ENCODE measurements at regions not wholly inside any gene's neighbourhood (a gene's known extent, or its start where the extent isn't known, plus 50 kb on each side); places are given as distances from the start of the nearest gene placed in this dataset.

DNA sequence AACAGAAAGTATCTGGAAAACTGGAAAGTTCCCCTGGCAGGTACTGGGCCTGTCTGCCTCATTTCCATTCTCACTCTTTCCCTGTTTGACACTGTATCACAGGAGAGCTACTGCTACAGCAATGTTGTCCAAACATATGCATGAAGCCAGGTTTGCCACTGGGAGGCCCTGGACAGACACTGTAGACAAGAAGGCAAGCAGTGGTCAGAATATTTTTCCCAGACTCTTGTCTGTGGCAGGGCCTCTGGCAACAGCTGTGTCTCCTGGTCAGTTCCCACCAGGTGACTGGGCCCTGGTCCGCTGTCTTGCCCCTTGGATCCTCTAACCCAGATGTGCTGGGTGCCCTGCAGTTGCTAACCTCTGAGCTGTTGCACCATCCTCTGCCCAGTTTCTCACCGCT is 178.9 kb upstream of the FANCL start:
- no peaks in the 10 kb centered on the region for H3K36me3 ChIP-seq (replicated peaks in 1 of 2; ENCODE audit: insufficient read depth in 1 of 2, low read depth in 2 of 2)
- ATAC-seq (no peak), DNase-seq (peak in 1 of 4 donors; percentile 4)
- H3K4me3 ChIP-seq = no peak overlapping the region
- H3K4me1 ChIP-seq = no peaks in the 10 kb centered on the region
- 85 to 94% methylated on average over 2 of the region's 2 CpGs for WGBS, 2 donors
- intact Hi-C loops (cut with DNase I) = no loop called here
- TF ChIP-seq POLR2A (IDR thresholded peaks at IDR 0.05) = no peak
- TF ChIP-seq, protein P1, sequence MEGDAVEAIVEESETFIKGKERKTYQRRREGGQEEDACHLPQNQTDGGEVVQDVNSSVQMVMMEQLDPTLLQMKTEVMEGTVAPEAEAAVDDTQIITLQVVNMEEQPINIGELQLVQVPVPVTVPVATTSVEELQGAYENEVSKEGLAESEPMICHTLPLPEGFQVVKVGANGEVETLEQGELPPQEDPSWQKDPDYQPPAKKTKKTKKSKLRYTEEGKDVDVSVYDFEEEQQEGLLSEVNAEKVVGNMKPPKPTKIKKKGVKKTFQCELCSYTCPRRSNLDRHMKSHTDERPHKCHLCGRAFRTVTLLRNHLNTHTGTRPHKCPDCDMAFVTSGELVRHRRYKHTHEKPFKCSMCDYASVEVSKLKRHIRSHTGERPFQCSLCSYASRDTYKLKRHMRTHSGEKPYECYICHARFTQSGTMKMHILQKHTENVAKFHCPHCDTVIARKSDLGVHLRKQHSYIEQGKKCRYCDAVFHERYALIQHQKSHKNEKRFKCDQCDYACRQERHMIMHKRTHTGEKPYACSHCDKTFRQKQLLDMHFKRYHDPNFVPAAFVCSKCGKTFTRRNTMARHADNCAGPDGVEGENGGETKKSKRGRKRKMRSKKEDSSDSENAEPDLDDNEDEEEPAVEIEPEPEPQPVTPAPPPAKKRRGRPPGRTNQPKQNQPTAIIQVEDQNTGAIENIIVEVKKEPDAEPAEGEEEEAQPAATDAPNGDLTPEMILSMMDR (IDR thresholded peaks at IDR 0.05) = no peak
- no peak overlapping the region for H3K27ac ChIP-seq
- H3K9me3 ChIP-seq = no peaks in the 10 kb centered on the region
- no peaks in the 10 kb centered on the region for H3K27me3 ChIP-seq

DNA sequence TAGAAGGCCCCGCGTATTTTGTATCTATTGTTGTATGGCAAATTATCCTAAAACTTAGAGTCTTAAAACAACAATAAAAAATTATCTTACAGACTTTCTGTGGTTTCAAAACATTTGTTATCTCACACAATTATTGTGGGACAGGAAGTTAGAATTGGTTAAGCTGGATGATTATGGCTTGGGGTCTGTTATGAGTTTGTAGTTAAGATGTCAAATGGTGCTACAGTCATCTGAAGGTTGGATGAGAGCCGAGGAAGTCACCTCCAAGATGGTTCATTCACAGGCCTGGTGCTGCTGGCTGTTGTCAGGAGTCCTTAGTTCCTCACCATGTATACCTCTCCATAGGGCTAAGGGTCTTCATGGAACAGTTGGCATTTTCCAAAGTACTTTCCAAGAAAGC is 175.6 kb upstream of the FANCL start:
- ATAC-seq = no peak

DNA sequence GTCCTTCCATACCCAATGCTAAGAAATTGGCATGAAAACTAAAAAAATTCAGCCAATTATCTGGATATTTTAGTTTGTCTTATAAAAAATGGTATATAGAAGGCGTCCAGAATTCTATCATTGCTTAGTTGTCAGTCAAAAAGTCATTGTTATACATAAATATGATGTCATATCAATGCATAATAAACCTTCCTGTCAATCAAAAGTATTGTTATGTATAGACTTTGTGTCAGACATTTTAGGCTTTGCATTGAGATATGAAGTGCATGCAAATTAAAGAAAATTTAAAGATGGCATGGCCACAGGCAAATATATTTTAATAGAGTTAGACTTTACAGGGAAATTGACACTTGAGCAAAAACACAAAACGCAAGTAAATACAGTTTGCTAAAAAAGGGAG is 173.4 kb upstream of the FANCL start:
- Histone ChIP-seq H3K4me1 (no peaks in the 10 kb centered on the region), H3K4me3 (no peak overlapping the region), H3K27me3 (no peaks in the 10 kb centered on the region), H3K36me3 (replicated peaks in 1 of 2; ENCODE audit: insufficient read depth in 1 of 2, low read depth in 2 of 2) (no peaks in the 10 kb centered on the region), H3K9me3 (no peaks in the 10 kb centered on the region), H3K27ac (no peak overlapping the region)
- no peak for DNase-seq
- intact Hi-C loops (cut with DNase I) = no loop called here
- no peak for ATAC-seq
- TF ChIP-seq POLR2A (IDR thresholded peaks at IDR 0.05) = no peak
- TF ChIP-seq, protein P1 (IDR thresholded peaks at IDR 0.05) = no peak
- WGBS, 2 donors = 61 to 69% methylated on average over 2 of the region's 2 CpGs

More for the DNA sequence above, 175.6 kb upstream of the FANCL start:
- Histone ChIP-seq H3K4me3 (no peak overlapping the region), H3K9me3 (no peaks in the 10 kb centered on the region), H3K27ac (no peak overlapping the region), H3K27me3 (no peaks in the 10 kb centered on the region), H3K36me3 (replicated peaks in 1 of 2; ENCODE audit: insufficient read depth in 1 of 2, low read depth in 2 of 2) (no peaks in the 10 kb centered on the region), H3K4me1 (no peaks in the 10 kb centered on the region)
- TF ChIP-seq, protein P1 (IDR thresholded peaks at IDR 0.05) = no peak
- TF ChIP-seq POLR2A (IDR thresholded peaks at IDR 0.05) = no peak
- intact Hi-C loops (cut with DNase I) = no loop called here
- WGBS, 2 donors = 91 to 92% methylated on average over 3 of the region's 3 CpGs
- no peak for DNase-seq

DNA sequence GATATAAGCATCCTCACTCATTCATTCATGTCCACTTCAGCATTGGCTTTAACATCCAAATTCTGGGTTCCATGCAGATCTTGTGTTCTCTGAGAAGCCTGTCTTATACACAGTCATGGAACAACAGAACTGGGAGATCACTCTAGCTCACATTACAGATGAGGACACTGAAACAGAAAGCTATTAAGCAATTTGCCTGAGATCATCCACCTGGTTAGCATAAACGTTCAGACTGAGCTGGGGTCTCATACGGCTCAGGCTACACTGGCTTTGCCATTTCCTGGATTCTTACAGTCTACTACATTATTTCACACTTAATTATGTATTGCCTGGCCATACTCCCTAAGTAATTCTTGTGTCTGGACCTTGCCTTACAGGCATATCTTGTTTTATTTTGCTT is 169.4 kb upstream of the FANCL start:
- H3K4me1 ChIP-seq = no peaks in the 10 kb centered on the region
- no peaks in the 10 kb centered on the region for H3K36me3 ChIP-seq (replicated peaks in 1 of 2; ENCODE audit: insufficient read depth in 1 of 2, low read depth in 2 of 2)
- H3K27ac ChIP-seq = no peak overlapping the region
- TF ChIP-seq, protein P1 (IDR thresholded peaks at IDR 0.05) = no peak
- TF ChIP-seq POLR2A (IDR thresholded peaks at IDR 0.05) = no peak
- no peak overlapping the region for H3K4me3 ChIP-seq
- no peak for DNase-seq
- WGBS, 2 donors = 42 to 47% methylated on average over 2 of the region's 2 CpGs
- intact Hi-C loops (cut with DNase I) = no loop called here
- H3K27me3 ChIP-seq = no peaks in the 10 kb centered on the region
- ATAC-seq = no peak
- H3K9me3 ChIP-seq = no peaks in the 10 kb centered on the region

DNA sequence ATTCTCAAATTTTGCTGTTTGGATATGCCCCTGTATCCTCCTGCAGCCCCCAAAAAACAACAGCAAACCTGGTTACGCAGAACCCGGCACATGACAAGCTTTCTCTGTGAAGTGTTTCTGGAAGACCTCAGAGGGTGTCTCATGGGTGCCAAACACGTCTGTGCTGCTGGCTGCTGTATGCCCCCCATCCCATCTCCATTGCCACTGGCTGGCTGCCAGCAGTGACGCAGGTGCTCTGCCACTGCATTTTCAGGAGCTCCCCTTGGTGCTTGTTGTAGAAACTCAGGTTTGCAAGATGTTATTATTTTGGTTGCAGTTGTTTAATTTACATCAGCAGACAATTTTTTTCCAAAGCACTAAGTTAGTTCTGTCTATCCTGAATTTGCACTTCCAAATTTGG is 166.4 kb upstream of the FANCL start:
- Histone ChIP-seq H3K4me3 (no peak overlapping the region), H3K27ac (no peak overlapping the region), H3K27me3 (no peaks in the 10 kb centered on the region), H3K9me3 (no peaks in the 10 kb centered on the region), H3K4me1 (no peaks in the 10 kb centered on the region), H3K36me3 (replicated peaks in 1 of 2; ENCODE audit: insufficient read depth in 1 of 2, low read depth in 2 of 2) (no peaks in the 10 kb centered on the region)
- DNase-seq (no peak), ATAC-seq (no peak)
- no peak for TF ChIP-seq POLR2A (IDR thresholded peaks at IDR 0.05)
- TF ChIP-seq, protein P1 (IDR thresholded peaks at IDR 0.05) = no peak
- 54 to 69% methylated on average over 4 of the region's 4 CpGs for WGBS, 2 donors
- intact Hi-C loops (cut with DNase I) = no loop called here
